OCI-LY3 (cell line): ENCODE measurements at regions not wholly inside any gene's neighbourhood (a gene's known extent, or its start where the extent isn't known, plus 50 kb on each side); places are given as distances from the start of the nearest gene placed in this dataset.

Source experiments
- EZH2phosphoT487 ChIP-seq: fragments of 200-600 bp; shearing (Covaris generic); IDR thresholded peaks from 2 replicates; pipeline ENCODE4 v1.6.1; 2018; ENCODE audit warnings: antibody characterized with exemption, mixed run types, low read depth
- TF ChIP-seq, protein P1 (sequence below): fragments of 200-600, 300-600 bp; sonication (generic); IDR thresholded peaks from 2 replicates; pipeline ENCODE4 v1.5.1; 2014; ENCODE audit warnings: antibody characterized with exemption, low read length, low read depth

- TF ChIP-seq, protein P1, sequence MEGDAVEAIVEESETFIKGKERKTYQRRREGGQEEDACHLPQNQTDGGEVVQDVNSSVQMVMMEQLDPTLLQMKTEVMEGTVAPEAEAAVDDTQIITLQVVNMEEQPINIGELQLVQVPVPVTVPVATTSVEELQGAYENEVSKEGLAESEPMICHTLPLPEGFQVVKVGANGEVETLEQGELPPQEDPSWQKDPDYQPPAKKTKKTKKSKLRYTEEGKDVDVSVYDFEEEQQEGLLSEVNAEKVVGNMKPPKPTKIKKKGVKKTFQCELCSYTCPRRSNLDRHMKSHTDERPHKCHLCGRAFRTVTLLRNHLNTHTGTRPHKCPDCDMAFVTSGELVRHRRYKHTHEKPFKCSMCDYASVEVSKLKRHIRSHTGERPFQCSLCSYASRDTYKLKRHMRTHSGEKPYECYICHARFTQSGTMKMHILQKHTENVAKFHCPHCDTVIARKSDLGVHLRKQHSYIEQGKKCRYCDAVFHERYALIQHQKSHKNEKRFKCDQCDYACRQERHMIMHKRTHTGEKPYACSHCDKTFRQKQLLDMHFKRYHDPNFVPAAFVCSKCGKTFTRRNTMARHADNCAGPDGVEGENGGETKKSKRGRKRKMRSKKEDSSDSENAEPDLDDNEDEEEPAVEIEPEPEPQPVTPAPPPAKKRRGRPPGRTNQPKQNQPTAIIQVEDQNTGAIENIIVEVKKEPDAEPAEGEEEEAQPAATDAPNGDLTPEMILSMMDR: no peak
- TF ChIP-seq EZH2phosphoT487: no peak
Measured at GRCh38 chr5:89003563-89004036, 120.6 kb upstream of the MEF2C start.
